ENCODE measurements at regions not wholly inside any gene's neighbourhood (a gene's known extent, or its start where the extent isn't known, plus 50 kb on each side); places are given as distances from the start of the nearest gene placed in this dataset.

GRCh38 chr2:23260621-23261020, 124.4 kb upstream of the KLHL29 start:
- TF ChIP-seq CTCF (IDR thresholded peaks at IDR 0.05 in 2 of 3, conservative IDR thresholded peaks at IDR 0.05 in 1 of 3; ENCODE audit: borderline replicate concordance in 1 of 3, insufficient read depth in 1 of 3, low read depth in 2 of 3, low read length in 2 of 3): no peak
- no peak for TF ChIP-seq YY1 (IDR thresholded peaks at IDR 0.05; ENCODE audit: extremely low read depth, insufficient replicate concordance, low read depth, low read length)
